ENCODE measurements at regions not wholly inside any gene's neighbourhood (a gene's known extent, or its start where the extent isn't known, plus 50 kb on each side); places are given as distances from the start of the nearest gene placed in this dataset.
"Not testable (repeated sequence)": the region's sequence is repeated elsewhere in the genome, so short reads cannot be mapped to it uniquely, and the experiment has no call there.

- no peaks in the 10 kb centered on the region for H3K4me1 ChIP-seq
- H3K27ac ChIP-seq: no peak overlapping the region
- no peak for FAIRE-seq
- WGBS (ENCODE audit: missing lambda C conversion rate): 0% methylated on average over 2 of the region's 2 CpGs
- CTCF ChIA-PET: no interaction called here
- no peak for ATAC-seq
- H3K4me3 ChIP-seq: no peak overlapping the region
- TF ChIP-seq HEYL (CRISPR knock-in tag; IDR thresholded peaks at IDR 0.05): no peak
- no peak for TF ChIP-seq JUN (IDR thresholded peaks at IDR 0.05)
- no peak for TF ChIP-seq TP53 (CRISPR knock-in tag; IDR thresholded peaks at IDR 0.05)
- no peak for TF ChIP-seq KDM1A (IDR thresholded peaks at IDR 0.05; ENCODE audit: low read depth)
- H3K4me2 ChIP-seq: no peak overlapping the region
- no peaks in the 10 kb centered on the region for H3K9me3 ChIP-seq
- no peak for DNase-seq (ENCODE audit: low read depth in 1 of 2, low spot score in 1 of 2)
- POLR2A ChIA-PET: no interaction called here
Observed at GRCh38 chr15:26033493-26033892, 170.4 kb upstream of the ATP10A start.

- no peak for ATAC-seq
- FAIRE-seq: no peak
- WGBS (ENCODE audit: missing lambda C conversion rate): 50% methylated on average over 9 of the region's 9 CpGs
- H3K9me3 ChIP-seq: no peaks in the 10 kb centered on the region
- H3K4me3 ChIP-seq: no peak overlapping the region
- TF ChIP-seq JUNB (IDR thresholded peaks at IDR 0.05) (no peak), ESRRA (IDR thresholded peaks at IDR 0.05; ENCODE audit: borderline replicate concordance, low read length) (no peak), HMGXB4 (CRISPR knock-in tag; IDR thresholded peaks at IDR 0.05; ENCODE audit: borderline replicate concordance) (no peak), ELK1 (IDR thresholded peaks at IDR 0.05; ENCODE audit: low read depth, low read length) (no peak), CBX8 (IDR thresholded peaks at IDR 0.05) (no peak), MAX (IDR thresholded peaks at IDR 0.05) (no peak), HEYL (CRISPR knock-in tag; IDR thresholded peaks at IDR 0.05) (no peak), PHF8 (IDR thresholded peaks at IDR 0.05; ENCODE audit: borderline replicate concordance, low read depth) (no peak), FOSB (CRISPR knock-in tag; IDR thresholded peaks at IDR 0.05) (no peak), HOXB5 (CRISPR knock-in tag; IDR thresholded peaks at IDR 0.05) (no peak), CTCF (IDR thresholded peaks at IDR 0.05) (no peak), NPAS2 (CRISPR knock-in tag; IDR thresholded peaks at IDR 0.05; ENCODE audit: borderline replicate concordance) (no peak), NFE2L2 (conservative IDR thresholded peaks at IDR 0.05; ENCODE audit: low read length) (no peak), RNF2 (IDR thresholded peaks at IDR 0.05; ENCODE audit: borderline replicate concordance, low read depth) (no peak)
- DNase-seq (ENCODE audit: low read depth in 1 of 2, low spot score in 1 of 2): no peak
- no peak overlapping the region for H3K27ac ChIP-seq
- no peak overlapping the region for H3K4me2 ChIP-seq
- ChIA-PET POLR2A (no interaction called here), CTCF (no interaction called here)
- 0 out of 3 replicates have a peak, but pooled peaks cover 4% of the 10 kb centered on the region for H3K4me1 ChIP-seq
Observed at GRCh38 chr15:26032162-26032846, 169.2 kb upstream of the ATP10A start.

- H3K4me2 ChIP-seq; FAIRE-seq; POLR2A ChIA-PET; DNase-seq (ENCODE audit: low read depth in 1 of 2, low spot score in 1 of 2); CTCF ChIA-PET; H3K27ac ChIP-seq; H3K4me1 ChIP-seq; H3K4me3 ChIP-seq; H3K9me3 ChIP-seq; ATAC-seq: not testable (repeated sequence)
- WGBS (ENCODE audit: missing lambda C conversion rate): 51% methylated on average over 7 of the region's 7 CpGs
Observed at GRCh38 chr15:26029586-26029985, 166.5 kb upstream of the ATP10A start.

Measured in A549 (cell line).